ENCODE measurements at regions not wholly inside any gene's neighbourhood (a gene's known extent, or its start where the extent isn't known, plus 50 kb on each side); places are given as distances from the start of the nearest gene placed in this dataset.

GRCh38 chr14:51327376-51327775 lies 87.3 kb downstream of the TMX1 start:
- TF ChIP-seq CTCF (conservative IDR thresholded peaks at IDR 0.05 in 1 of 2, IDR thresholded peaks at IDR 0.05 in 1 of 2; ENCODE audit: low read depth in 1 of 2, low read length in 2 of 2): no peak
- no peak for TF ChIP-seq EZH2 (IDR thresholded peaks at IDR 0.05; ENCODE audit: low read length, missing control alignments)

Data from fibroblast of lung (primary cell).